H9 (cell line): ENCODE measurements at regions not wholly inside any gene's neighbourhood (a gene's known extent, or its start where the extent isn't known, plus 50 kb on each side); places are given as distances from the start of the nearest gene placed in this dataset.
A peak's percentile ranks its signal among the peaks of the same experiment; 100 is the strongest.

Experiments
- DNase-seq: peaks from one replicate; pipeline ENCODE4 v3.0.0-alpha.2; 2017
- H2AFZ ChIP-seq: one replicate; pipeline ENCODE4 v1.6.1; 2013; ENCODE audit warnings: mild to moderate bottlenecking, low read length, control low read depth, moderate library complexity
- H2AK5ac ChIP-seq: 2 replicates; pipeline ENCODE4 v1.6.1; 2013; ENCODE audit warnings: low read length, control low read depth, mixed read lengths; ENCODE audit not compliant: insufficient read length
- H2BK120ac ChIP-seq: one replicate; pipeline ENCODE4 v1.6.1; 2013; ENCODE audit warnings: low read depth, mild to moderate bottlenecking, low read length, control low read depth, inconsistent platforms; ENCODE audit not compliant: poor library complexity, severe bottlenecking
- H2BK12ac ChIP-seq: 2 replicates; pipeline ENCODE4 v1.6.1; 2013; ENCODE audit warnings: low read length, control low read depth, mixed read lengths, low read depth; ENCODE audit not compliant: insufficient read length
- H2BK15ac ChIP-seq: 2 replicates; pipeline ENCODE4 v1.6.1; 2013; ENCODE audit warnings: low read depth, low read length, control low read depth
- H2BK20ac ChIP-seq: one replicate; pipeline ENCODE4 v1.6.1; 2013; ENCODE audit warnings: low read depth, mild to moderate bottlenecking, low read length, control low read depth, inconsistent platforms; ENCODE audit not compliant: poor library complexity, severe bottlenecking
- H2BK5ac ChIP-seq: 2 replicates; pipeline ENCODE4 v1.6.1; 2013; ENCODE audit warnings: low read length, control low read depth, mixed read lengths; ENCODE audit not compliant: insufficient read length
- H3K14ac ChIP-seq: 2 replicates; pipeline ENCODE4 v1.6.1; 2013; ENCODE audit warnings: low read length, control low read depth; ENCODE audit not compliant: insufficient read depth
- H3K18ac ChIP-seq: 2 replicates; pipeline ENCODE4 v1.6.1; 2013; ENCODE audit warnings: low read depth, mild to moderate bottlenecking, mixed read lengths, low read length, control low read depth; ENCODE audit not compliant: insufficient read length
- H3K23ac ChIP-seq: 2 replicates; pipeline ENCODE4 v1.6.1; 2013; ENCODE audit warnings: low read length, control low read depth, mixed read lengths, low read depth; ENCODE audit not compliant: insufficient read length
- H3K23me2 ChIP-seq: 2 replicates; pipeline ENCODE4 v1.6.1; 2013; ENCODE audit warnings: low read depth, mild to moderate bottlenecking, mixed read lengths, low read length, control low read depth; ENCODE audit not compliant: insufficient read length, poor library complexity, severe bottlenecking
- H3K27ac ChIP-seq: 2 replicates; pipeline ENCODE4 v1.5.1; 2013; ENCODE audit warnings: low read length, control low read depth, mixed read lengths, low read depth; ENCODE audit not compliant: insufficient read length
- H3K27me3 ChIP-seq: 2 replicates; pipeline ENCODE4 v1.6.1; 2013; ENCODE audit warnings: low read length, control low read depth, inconsistent platforms; ENCODE audit not compliant: insufficient read depth
- H3K4ac ChIP-seq: 2 replicates; pipeline ENCODE4 v1.6.1; 2013; ENCODE audit warnings: low read depth, mild to moderate bottlenecking, control low read depth, inconsistent platforms, low read length, moderate library complexity
- H3K4me1 ChIP-seq: 2 replicates; pipeline ENCODE4 v1.6.1; 2013; ENCODE audit warnings: low read length, control low read depth, inconsistent platforms; ENCODE audit not compliant: insufficient read depth
- H3K4me2 ChIP-seq: 2 replicates; pipeline ENCODE4 v1.6.1; 2013; ENCODE audit warnings: low read length, control low read depth, mixed read lengths; ENCODE audit not compliant: insufficient read length, insufficient read depth
- H3K56ac ChIP-seq: 2 replicates; pipeline ENCODE4 v1.6.1; 2013; ENCODE audit warnings: low read depth, mild to moderate bottlenecking, mixed read lengths, low read length, control low read depth; ENCODE audit not compliant: insufficient read length
- H3K79me1 ChIP-seq: 2 replicates; pipeline ENCODE4 v1.6.1; 2013; ENCODE audit warnings: low read depth, mild to moderate bottlenecking, moderate library complexity, low read length, control low read depth, inconsistent platforms; ENCODE audit not compliant: insufficient read depth, poor library complexity, severe bottlenecking
- H3K79me2 ChIP-seq: 2 replicates; pipeline ENCODE4 v1.6.1; 2013; ENCODE audit warnings: low read length, control low read depth, inconsistent platforms; ENCODE audit not compliant: insufficient read depth
- H3K9ac ChIP-seq: 2 replicates; pipeline ENCODE4 v1.6.1; 2013; ENCODE audit warnings: low read length, control low read depth, mixed read lengths; ENCODE audit not compliant: insufficient read length; ENCODE audit errors: extremely low read depth
- H3K9me3 ChIP-seq: one replicate; pipeline ENCODE4 v1.6.1; 2013; ENCODE audit warnings: low read depth, low read length, inconsistent platforms; ENCODE audit not compliant: control insufficient read depth
- H3T11ph ChIP-seq: one replicate; pipeline ENCODE4 v1.6.1; 2013; ENCODE audit warnings: mild to moderate bottlenecking, low read length, control low read depth, inconsistent platforms
- H4K20me1 ChIP-seq: one replicate; pipeline ENCODE4 v1.6.1; 2013; ENCODE audit not compliant: control insufficient read depth, insufficient read length, insufficient read depth
- H4K5ac ChIP-seq: 2 replicates; pipeline ENCODE4 v1.6.1; 2013; ENCODE audit warnings: low read depth, mild to moderate bottlenecking, mixed read lengths, low read length, control low read depth; ENCODE audit not compliant: insufficient read length
- H4K8ac ChIP-seq: replicated peaks from 2 replicates; pipeline ENCODE4 v1.6.1; 2013; ENCODE audit warnings: low read length, control low read depth, mixed read lengths, low read depth; ENCODE audit not compliant: insufficient read length
- H4K91ac ChIP-seq: 2 replicates; pipeline ENCODE4 v1.6.1; 2013; ENCODE audit warnings: low read depth, mild to moderate bottlenecking, moderate library complexity, mixed read lengths, low read length, control low read depth; ENCODE audit not compliant: insufficient read length
- H3K27ac Mint-ChIP-seq, 3 experiments: 2 replicates in 2 of 3; 3 replicates in 1 of 3; pipeline ENCODE4 v1.8.0; 2020 to 2021; ENCODE audit warnings: mixed read lengths in 3 of 3, mild to moderate bottlenecking in 1 of 3, moderate library complexity in 1 of 3
- H3K27me3 Mint-ChIP-seq: 2 replicates; pipeline ENCODE4 v1.8.0; 2021; ENCODE audit warnings: low read depth, mild to moderate bottlenecking, moderate library complexity, mixed read lengths
- H3K36me3 Mint-ChIP-seq, 3 experiments: 2 replicates in 2 of 3; 3 replicates in 1 of 3; pipeline ENCODE4 v1.8.0; 2020 to 2021; ENCODE audit warnings: low read depth in 3 of 3, mixed read lengths in 3 of 3; ENCODE audit not compliant: insufficient read depth in 1 of 3
- H3K4me1 Mint-ChIP-seq, 2 experiments: 2 replicates each; pipeline ENCODE4 v1.8.0; 2020; ENCODE audit warnings: mixed read lengths in 2 of 2
- H3K4me3 Mint-ChIP-seq, 2 experiments: 2 replicates in 1 of 2; 3 replicates in 1 of 2; pipeline ENCODE4 v1.8.0; 2020 to 2021; ENCODE audit warnings: mild to moderate bottlenecking in 2 of 2, mixed read lengths in 2 of 2, moderate library complexity in 1 of 2
- H3K9me3 Mint-ChIP-seq, 2 experiments: 2 replicates in 1 of 2; 3 replicates in 1 of 2; pipeline ENCODE4 v1.8.0; 2020; ENCODE audit warnings: mild to moderate bottlenecking in 2 of 2, mixed read lengths in 2 of 2, moderate library complexity in 1 of 2
- CTCF ChIP-seq: fragments of 200-600 bp; sonication (generic); conservative IDR thresholded peaks from 3 replicates; pipeline ENCODE4 v1.8.0; 2021; ENCODE audit warnings: antibody characterized with exemption, mild to moderate bottlenecking
- WGBS: extraction: QIAGEN DNeasy Blood & Tissue Kit; methylation state at CpG from one replicate; pipeline ENCODE4 v1.1.7; 2013; ENCODE audit warnings: missing lambda C conversion rate, low lambda C conversion rate, mixed read lengths; ENCODE audit not compliant: insufficient read length; ENCODE audit errors: extremely low coverage; 5-methylcytosine and 5-hydroxymethylcytosine counted together

- Histone ChIP-seq H3K18ac (peak overlapping the region; percentile 4), H3T11ph (no peak overlapping the region), H2AFZ (no peak overlapping the region), H2BK120ac (no peak overlapping the region), H3K79me2 (peaks cover 15% of the 10 kb centered on the region; the same call in 1 of the 2 replicates), H4K91ac (no peak overlapping the region), H3K4ac (no peak overlapping the region; the same call in 1 of the 2 replicates), H2BK12ac (no peak overlapping the region), H4K5ac (no peak overlapping the region), H2BK5ac (no peak overlapping the region), H2BK15ac (no peak overlapping the region), H3K9me3 (no peaks in the 10 kb centered on the region), H2AK5ac (no peak overlapping the region), H3K56ac (no peak overlapping the region), H3K14ac (no peak overlapping the region), H2BK20ac (no peak overlapping the region), H3K4me1 (peaks cover 8% of the 10 kb centered on the region; the same call in 1 of the 2 replicates), H3K27me3 (no peaks in the 10 kb centered on the region), H3K79me1 (no peaks in the 10 kb centered on the region), H3K27ac (peak overlapping the region; percentile 46), H3K9ac (peak overlapping the region; percentile 1), H3K23me2 (peaks cover 19% of the 10 kb centered on the region), H3K23ac (peak overlapping the region; percentile 52), H3K4me2 (peak overlapping the region; percentile 95), H4K8ac (no peak overlapping the region), H4K20me1 (no peaks in the 10 kb centered on the region)
- Mint-ChIP-seq H3K9me3 (no peaks in the 10 kb centered on the region), H3K36me3 (no peaks in the 10 kb centered on the region), H3K4me1 (peaks cover 32 to 34% of the 10 kb centered on the region in 2 experiments), H3K27ac (peak overlapping the region; percentile 90 to 99 (median 95)), H3K27me3 (no peaks in the 10 kb centered on the region), H3K4me3 (peak overlapping the region; percentile 69 to 77)
- WGBS: no CpG with 5 or more reads among the region's 6 CpGs
- no peak for DNase-seq
- TF ChIP-seq CTCF: no peak
These were observed 77.4 kb downstream of the NDUFS5 start for GRCh38 chr1:39103328-39104157.
